ENCODE measurements at regions not wholly inside any gene's neighbourhood (a gene's known extent, or its start where the extent isn't known, plus 50 kb on each side); places are given as distances from the start of the nearest gene placed in this dataset.

GRCh38 chr7:52507546-52508255 lies 527.7 kb upstream of the POM121L12 start:
- ChIA-PET CTCF (ENCODE audit: partially characterized antibody) (interaction anchor here (1.0 kb wide), 1 partner anchor 11 kb away, joined by 3 read pairs; no protein-coding TSS in a partner anchor), POLR2A (ENCODE audit: partially characterized antibody) (no interaction called here)
- Histone ChIP-seq H2BK5ac (ENCODE audit: low read depth, low read length) (no peak overlapping the region), H3K23me2 (ENCODE audit: low read depth, low read length) (no peaks in the 10 kb centered on the region), H3K56ac (replicated peaks; ENCODE audit: insufficient read length, low read depth, low read length) (no peak overlapping the region), H4K20me1 (replicated peaks in 1 of 2; ENCODE audit: control insufficient read depth in 1 of 2, insufficient read depth in 2 of 2, low read length in 2 of 2) (no peaks in the 10 kb centered on the region), H3K27ac (ENCODE audit: low read depth, low read length) (no peak overlapping the region), H3K27me3 (replicated peaks in 1 of 4; ENCODE audit: control insufficient read depth in 3 of 4, extremely low read depth in 1 of 4, insufficient read depth in 3 of 4, low read length in 3 of 4) (no peaks in the 10 kb centered on the region), H2BK12ac (ENCODE audit: low read depth, low read length) (no peak overlapping the region), H3K9ac (replicated peaks in 1 of 4; ENCODE audit: extremely low read depth in 1 of 4, low read depth in 3 of 4, low read length in 3 of 4) (no peak overlapping the region), H3K4me3 (ENCODE audit: extremely low read depth in 1 of 4, insufficient read depth in 2 of 4, low read depth in 3 of 4, low read length in 4 of 4) (no peak overlapping the region), H2AFZ (ENCODE audit: low read length) (no peak overlapping the region; the same call in 1 of the 2 replicates), H3K23ac (ENCODE audit: insufficient read length) (no peak overlapping the region), H4K5ac (ENCODE audit: insufficient read length, low read depth, low read length) (no peak overlapping the region), H2BK15ac (ENCODE audit: low read length) (no peak overlapping the region), H2AK5ac (ENCODE audit: low read depth, low read length) (no peak overlapping the region), H3K79me1 (ENCODE audit: low read depth, low read length) (no peaks in the 10 kb centered on the region), H3K4ac (replicated peaks; ENCODE audit: insufficient read length, low read depth, low read length) (no peak overlapping the region), H2BK20ac (ENCODE audit: low read length) (no peak overlapping the region), H3K14ac (ENCODE audit: insufficient read length) (no peak overlapping the region), H3K4me1 (replicated peaks in 1 of 4; ENCODE audit: control insufficient read depth in 3 of 4, insufficient read depth in 4 of 4, low read length in 3 of 4) (no peaks in the 10 kb centered on the region), H3K36me3 (ENCODE audit: control insufficient read depth in 2 of 4, insufficient read depth in 4 of 4, low read length in 3 of 4) (no peaks in the 10 kb centered on the region), H3K9me3 (ENCODE audit: insufficient read depth in 2 of 2, low read depth in 1 of 2, low read length in 1 of 2) (no peaks in the 10 kb centered on the region), H3K18ac (ENCODE audit: extremely low read depth, low read length) (no peak overlapping the region), H4K8ac (ENCODE audit: extremely low read depth, insufficient read depth, low read length) (no peak overlapping the region), H3K79me2 (ENCODE audit: control insufficient read depth in 1 of 2, insufficient read depth in 2 of 2, low read length in 2 of 2) (no peaks in the 10 kb centered on the region), H3K4me2 (ENCODE audit: insufficient read depth in 1 of 2, low read depth in 2 of 2, low read length in 2 of 2) (no peak overlapping the region), H2BK120ac (replicated peaks; ENCODE audit: low read depth, low read length) (no peak overlapping the region), H4K91ac (replicated peaks; ENCODE audit: insufficient read length, low read length) (no peak overlapping the region)
- DNase-seq (ENCODE audit: low read depth in 1 of 2, low spot score in 2 of 2) (no peak), FAIRE-seq (no peak)
- WGBS, 2 experiments (ENCODE audit: extremely low coverage in 1 of 2, insufficient coverage in 1 of 2, insufficient read length in 1 of 2, insufficient replicate concordance in 2 of 2, low coverage in 1 of 2, low lambda C conversion rate in 2 of 2, missing lambda C conversion rate in 1 of 2) = 86% methylated on average over 7 of the region's 7 CpGs; no CpG with 5 or more reads in 1 of the 2 experiments
- no peak for TF ChIP-seq BCL11A (IDR thresholded peaks at IDR 0.05; ENCODE audit: low read depth in 2 of 2, low read length in 2 of 2)
- TF ChIP-seq SRF (IDR thresholded peaks at IDR 0.05; ENCODE audit: low read depth, low read length) = no peak
- no peak for TF ChIP-seq GABPA (IDR thresholded peaks at IDR 0.05; ENCODE audit: borderline replicate concordance, insufficient read depth, low read length)
- TF ChIP-seq CHD2 (IDR thresholded peaks at IDR 0.05; ENCODE audit: low read length) = no peak
- no peak for TF ChIP-seq FOSL1 (IDR thresholded peaks at IDR 0.05; ENCODE audit: insufficient read depth, low read depth, low read length)
- no peak for TF ChIP-seq RAD21 (IDR thresholded peaks at IDR 0.05 in 1 of 2, conservative IDR thresholded peaks at IDR 0.05 in 1 of 2; ENCODE audit: low read depth in 2 of 2, low read length in 2 of 2)
- no peak for TF ChIP-seq ASH2L (IDR thresholded peaks at IDR 0.05; ENCODE audit: low read length)
- no peak for TF ChIP-seq NRF1 (IDR thresholded peaks at IDR 0.05; ENCODE audit: low read depth, low read length)
- TF ChIP-seq JUN (IDR thresholded peaks at IDR 0.05; ENCODE audit: low read depth, low read length) = no peak
- TF ChIP-seq BRCA1 (IDR thresholded peaks at IDR 0.05; ENCODE audit: low read depth, low read length) = no peak
- TF ChIP-seq SIN3A (conservative IDR thresholded peaks at IDR 0.05 in 1 of 2, IDR thresholded peaks at IDR 0.05 in 1 of 2; ENCODE audit: low read depth in 1 of 2, low read length in 2 of 2) = no peak
- no peak for TF ChIP-seq SUZ12 (IDR thresholded peaks at IDR 0.05; ENCODE audit: low read length)

Measured in H1 (cell line).